ENCODE measurements at regions not wholly inside any gene's neighbourhood (a gene's known extent, or its start where the extent isn't known, plus 50 kb on each side); places are given as distances from the start of the nearest gene placed in this dataset.

DNA sequence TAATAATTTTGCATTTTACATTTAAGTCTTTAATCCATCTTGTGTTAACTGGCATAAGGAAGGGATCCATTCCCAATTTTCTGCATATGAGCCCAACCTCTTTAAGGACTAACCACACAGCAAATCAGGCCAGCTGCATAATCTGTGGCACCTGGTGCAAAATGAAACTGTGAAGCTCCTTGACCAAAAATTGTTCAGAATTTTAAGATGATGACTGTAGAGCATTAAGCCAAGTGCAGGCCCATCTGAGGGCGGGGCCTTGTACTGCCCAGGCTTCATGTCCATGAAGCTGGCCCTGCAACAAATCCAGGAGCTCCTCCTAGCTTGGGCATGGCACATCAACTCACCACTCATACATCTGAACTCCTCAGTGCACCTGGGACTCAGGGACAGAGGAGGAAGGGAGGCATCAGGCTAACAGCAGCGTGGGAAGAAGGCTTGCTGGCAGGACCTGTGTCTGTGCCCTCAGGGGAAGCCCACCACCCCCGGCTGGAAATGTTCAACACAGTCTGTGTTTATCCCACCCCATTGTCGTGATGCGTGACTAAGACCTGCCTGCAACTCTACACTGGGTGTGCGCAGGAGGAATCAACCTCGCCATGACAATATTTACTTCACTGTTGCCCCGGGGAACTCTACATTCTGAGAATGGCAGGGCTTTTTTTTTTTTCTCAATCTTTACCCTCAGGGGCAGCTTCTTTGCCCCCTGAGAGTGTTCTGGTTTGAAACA, 128.9 kb upstream of the SIX2 start:
- TF ChIP-seq SPI1 (IDR thresholded peaks at IDR 0.05; ENCODE audit: borderline replicate concordance, low read depth) (no peak), POLR2AphosphoS5 (IDR thresholded peaks at IDR 0.05; ENCODE audit: low read depth) (no peak)
- no peak for DNase-seq (ENCODE audit: low read depth in 1 of 2, low spot score in 1 of 2)
- Histone ChIP-seq H3K4me3 (replicated peaks; ENCODE audit: insufficient read depth, low read length) (no peak overlapping the region), H3K27me3 (ENCODE audit: insufficient read depth, poor library complexity, severe bottlenecking) (no peaks in the 10 kb centered on the region), H3K27ac (replicated peaks) (no peak overlapping the region)

DNA sequence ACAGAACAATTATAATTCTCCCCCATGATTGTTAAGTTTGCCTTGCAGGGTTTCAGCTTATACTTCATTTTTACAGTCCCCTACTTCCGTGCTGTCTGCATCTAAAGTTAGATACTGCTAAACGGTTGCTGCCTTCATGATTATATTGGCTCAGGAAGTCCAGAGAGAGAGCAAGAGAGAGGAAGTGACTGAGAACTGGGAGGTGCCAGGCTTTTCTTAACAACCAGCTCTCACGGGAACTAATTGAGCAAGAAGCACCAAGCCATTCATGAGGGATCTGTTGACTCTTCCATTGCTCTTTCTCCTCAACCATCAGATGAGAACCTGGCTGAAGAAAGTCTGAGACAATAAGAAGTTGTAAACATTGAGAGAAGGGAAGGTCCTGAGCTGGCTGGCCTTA, 125.5 kb upstream of the SIX2 start:
- Histone ChIP-seq H3K27ac (replicated peaks) (peak overlapping the region; percentile 55), H3K4me3 (replicated peaks; ENCODE audit: insufficient read depth, low read length) (no peak overlapping the region), H3K27me3 (ENCODE audit: insufficient read depth, poor library complexity, severe bottlenecking) (no peaks in the 10 kb centered on the region)
- TF ChIP-seq, protein P1, sequence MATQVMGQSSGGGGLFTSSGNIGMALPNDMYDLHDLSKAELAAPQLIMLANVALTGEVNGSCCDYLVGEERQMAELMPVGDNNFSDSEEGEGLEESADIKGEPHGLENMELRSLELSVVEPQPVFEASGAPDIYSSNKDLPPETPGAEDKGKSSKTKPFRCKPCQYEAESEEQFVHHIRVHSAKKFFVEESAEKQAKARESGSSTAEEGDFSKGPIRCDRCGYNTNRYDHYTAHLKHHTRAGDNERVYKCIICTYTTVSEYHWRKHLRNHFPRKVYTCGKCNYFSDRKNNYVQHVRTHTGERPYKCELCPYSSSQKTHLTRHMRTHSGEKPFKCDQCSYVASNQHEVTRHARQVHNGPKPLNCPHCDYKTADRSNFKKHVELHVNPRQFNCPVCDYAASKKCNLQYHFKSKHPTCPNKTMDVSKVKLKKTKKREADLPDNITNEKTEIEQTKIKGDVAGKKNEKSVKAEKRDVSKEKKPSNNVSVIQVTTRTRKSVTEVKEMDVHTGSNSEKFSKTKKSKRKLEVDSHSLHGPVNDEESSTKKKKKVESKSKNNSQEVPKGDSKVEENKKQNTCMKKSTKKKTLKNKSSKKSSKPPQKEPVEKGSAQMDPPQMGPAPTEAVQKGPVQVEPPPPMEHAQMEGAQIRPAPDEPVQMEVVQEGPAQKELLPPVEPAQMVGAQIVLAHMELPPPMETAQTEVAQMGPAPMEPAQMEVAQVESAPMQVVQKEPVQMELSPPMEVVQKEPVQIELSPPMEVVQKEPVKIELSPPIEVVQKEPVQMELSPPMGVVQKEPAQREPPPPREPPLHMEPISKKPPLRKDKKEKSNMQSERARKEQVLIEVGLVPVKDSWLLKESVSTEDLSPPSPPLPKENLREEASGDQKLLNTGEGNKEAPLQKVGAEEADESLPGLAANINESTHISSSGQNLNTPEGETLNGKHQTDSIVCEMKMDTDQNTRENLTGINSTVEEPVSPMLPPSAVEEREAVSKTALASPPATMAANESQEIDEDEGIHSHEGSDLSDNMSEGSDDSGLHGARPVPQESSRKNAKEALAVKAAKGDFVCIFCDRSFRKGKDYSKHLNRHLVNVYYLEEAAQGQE (IDR thresholded peaks at IDR 0.05; ENCODE audit: insufficient replicate concordance, low read depth): no peak
- TF ChIP-seq SPI1 (IDR thresholded peaks at IDR 0.05; ENCODE audit: borderline replicate concordance, low read depth): peak; percentile 97
- TF ChIP-seq, protein P2, sequence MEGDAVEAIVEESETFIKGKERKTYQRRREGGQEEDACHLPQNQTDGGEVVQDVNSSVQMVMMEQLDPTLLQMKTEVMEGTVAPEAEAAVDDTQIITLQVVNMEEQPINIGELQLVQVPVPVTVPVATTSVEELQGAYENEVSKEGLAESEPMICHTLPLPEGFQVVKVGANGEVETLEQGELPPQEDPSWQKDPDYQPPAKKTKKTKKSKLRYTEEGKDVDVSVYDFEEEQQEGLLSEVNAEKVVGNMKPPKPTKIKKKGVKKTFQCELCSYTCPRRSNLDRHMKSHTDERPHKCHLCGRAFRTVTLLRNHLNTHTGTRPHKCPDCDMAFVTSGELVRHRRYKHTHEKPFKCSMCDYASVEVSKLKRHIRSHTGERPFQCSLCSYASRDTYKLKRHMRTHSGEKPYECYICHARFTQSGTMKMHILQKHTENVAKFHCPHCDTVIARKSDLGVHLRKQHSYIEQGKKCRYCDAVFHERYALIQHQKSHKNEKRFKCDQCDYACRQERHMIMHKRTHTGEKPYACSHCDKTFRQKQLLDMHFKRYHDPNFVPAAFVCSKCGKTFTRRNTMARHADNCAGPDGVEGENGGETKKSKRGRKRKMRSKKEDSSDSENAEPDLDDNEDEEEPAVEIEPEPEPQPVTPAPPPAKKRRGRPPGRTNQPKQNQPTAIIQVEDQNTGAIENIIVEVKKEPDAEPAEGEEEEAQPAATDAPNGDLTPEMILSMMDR (IDR thresholded peaks at IDR 0.05; ENCODE audit: insufficient read depth, low read length): no peak
- no peak for TF ChIP-seq POLR2AphosphoS5 (IDR thresholded peaks at IDR 0.05; ENCODE audit: low read depth)
- TF ChIP-seq GABPA (IDR thresholded peaks at IDR 0.05; ENCODE audit: low read depth): 0 out of 2 replicates have a peak, but pooled peaks have one; percentile 25
- peak; percentile 81 to 84 for DNase-seq (ENCODE audit: low read depth in 1 of 2, low spot score in 1 of 2)

DNA sequence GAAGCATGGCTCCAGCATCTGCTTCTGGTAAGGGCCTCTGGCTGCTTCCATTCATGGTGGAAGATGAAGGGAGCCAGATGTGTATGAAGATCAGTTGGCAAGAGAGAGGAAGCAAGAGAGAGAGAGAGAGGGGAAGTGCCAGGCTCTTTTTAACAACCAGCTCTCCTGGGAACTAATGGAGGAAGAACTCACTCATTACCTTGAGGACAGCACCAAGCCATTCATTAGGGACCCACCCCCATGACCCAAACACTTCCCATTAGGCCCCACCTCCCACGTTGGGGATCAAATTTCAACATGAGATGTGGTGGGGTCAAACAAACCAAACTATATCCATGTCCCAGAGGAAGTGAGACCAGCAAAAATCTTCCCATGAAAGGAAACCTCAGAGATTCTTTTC, 124.8 kb upstream of the SIX2 start:
- DNase-seq (ENCODE audit: low read depth in 1 of 2, low spot score in 1 of 2): peak; percentile 9 to 70
- no peak for TF ChIP-seq POLR2AphosphoS5 (IDR thresholded peaks at IDR 0.05; ENCODE audit: low read depth)
- TF ChIP-seq, protein P1 (IDR thresholded peaks at IDR 0.05; ENCODE audit: insufficient replicate concordance, low read depth): no peak
- TF ChIP-seq SPI1 (IDR thresholded peaks at IDR 0.05; ENCODE audit: borderline replicate concordance, low read depth): peak; percentile 81
- TF ChIP-seq, protein P2 (IDR thresholded peaks at IDR 0.05; ENCODE audit: insufficient read depth, low read length): no peak
- TF ChIP-seq GABPA (IDR thresholded peaks at IDR 0.05; ENCODE audit: low read depth): no peak
- peak overlapping the region; percentile 55 for H3K27ac ChIP-seq (replicated peaks)
- H3K27me3 ChIP-seq (ENCODE audit: insufficient read depth, poor library complexity, severe bottlenecking): no peaks in the 10 kb centered on the region
- H3K4me3 ChIP-seq (replicated peaks; ENCODE audit: insufficient read depth, low read length): no peak overlapping the region

DNA sequence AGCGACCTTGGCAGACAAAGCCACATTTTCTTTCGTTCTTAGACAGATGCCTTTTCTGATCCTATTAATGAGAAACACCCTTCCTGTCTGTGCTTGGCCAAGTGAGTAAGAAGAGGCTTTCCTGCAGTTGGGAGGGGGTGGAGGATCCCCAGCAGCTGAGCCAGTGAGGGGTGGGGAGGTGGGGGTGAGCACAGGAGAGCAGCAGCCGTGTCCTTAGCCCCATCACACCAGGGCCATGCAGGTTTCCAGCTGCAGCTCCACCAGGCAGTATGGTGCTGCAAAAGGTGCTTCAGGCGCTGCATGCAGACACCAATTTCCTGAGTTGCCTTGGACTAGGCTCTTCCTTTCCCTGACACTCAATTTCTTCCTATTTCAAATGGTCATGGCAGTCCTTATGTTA, 123.3 kb upstream of the SIX2 start:
- Histone ChIP-seq H3K27me3 (ENCODE audit: insufficient read depth, poor library complexity, severe bottlenecking) (no peaks in the 10 kb centered on the region), H3K27ac (replicated peaks) (no peak overlapping the region), H3K4me3 (replicated peaks; ENCODE audit: insufficient read depth, low read length) (no peak overlapping the region)
- TF ChIP-seq, protein P2 (IDR thresholded peaks at IDR 0.05; ENCODE audit: insufficient read depth, low read length): no peak
- TF ChIP-seq GABPA (IDR thresholded peaks at IDR 0.05; ENCODE audit: low read depth) (no peak), SPI1 (IDR thresholded peaks at IDR 0.05; ENCODE audit: borderline replicate concordance, low read depth) (no peak), POLR2AphosphoS5 (IDR thresholded peaks at IDR 0.05; ENCODE audit: low read depth) (no peak)
- TF ChIP-seq, protein P1 (IDR thresholded peaks at IDR 0.05; ENCODE audit: insufficient replicate concordance, low read depth): no peak
- DNase-seq (ENCODE audit: low read depth in 1 of 2, low spot score in 1 of 2): no peak
